ENCODE measurements at regions not wholly inside any gene's neighbourhood (a gene's known extent, or its start where the extent isn't known, plus 50 kb on each side); places are given as distances from the start of the nearest gene placed in this dataset.

DNA sequence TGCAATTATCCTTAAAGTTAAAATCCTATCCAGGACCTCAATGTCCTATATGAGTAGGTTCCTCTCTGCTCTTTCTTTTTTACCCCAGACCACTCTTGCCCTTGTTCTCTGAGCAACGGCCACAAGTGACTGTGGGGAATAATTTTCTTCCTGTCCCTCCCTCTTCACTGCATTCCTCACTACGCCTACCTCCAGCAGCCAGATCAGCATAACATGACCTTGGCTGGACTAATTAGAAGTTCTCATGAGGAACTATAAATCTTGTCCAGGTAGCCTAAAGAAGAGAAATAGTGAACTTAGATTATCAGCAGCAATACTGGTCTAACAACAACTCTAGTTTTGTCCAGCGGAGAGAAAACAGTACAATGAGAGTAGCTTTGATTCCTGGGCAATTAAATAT lies 643.8 kb upstream of the KLHL29 start:
- TF ChIP-seq, protein P1, sequence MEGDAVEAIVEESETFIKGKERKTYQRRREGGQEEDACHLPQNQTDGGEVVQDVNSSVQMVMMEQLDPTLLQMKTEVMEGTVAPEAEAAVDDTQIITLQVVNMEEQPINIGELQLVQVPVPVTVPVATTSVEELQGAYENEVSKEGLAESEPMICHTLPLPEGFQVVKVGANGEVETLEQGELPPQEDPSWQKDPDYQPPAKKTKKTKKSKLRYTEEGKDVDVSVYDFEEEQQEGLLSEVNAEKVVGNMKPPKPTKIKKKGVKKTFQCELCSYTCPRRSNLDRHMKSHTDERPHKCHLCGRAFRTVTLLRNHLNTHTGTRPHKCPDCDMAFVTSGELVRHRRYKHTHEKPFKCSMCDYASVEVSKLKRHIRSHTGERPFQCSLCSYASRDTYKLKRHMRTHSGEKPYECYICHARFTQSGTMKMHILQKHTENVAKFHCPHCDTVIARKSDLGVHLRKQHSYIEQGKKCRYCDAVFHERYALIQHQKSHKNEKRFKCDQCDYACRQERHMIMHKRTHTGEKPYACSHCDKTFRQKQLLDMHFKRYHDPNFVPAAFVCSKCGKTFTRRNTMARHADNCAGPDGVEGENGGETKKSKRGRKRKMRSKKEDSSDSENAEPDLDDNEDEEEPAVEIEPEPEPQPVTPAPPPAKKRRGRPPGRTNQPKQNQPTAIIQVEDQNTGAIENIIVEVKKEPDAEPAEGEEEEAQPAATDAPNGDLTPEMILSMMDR (IDR thresholded peaks at IDR 0.05): no peak
- Histone ChIP-seq H3K9ac (ENCODE audit: low read depth in 2 of 2, low read length in 2 of 2) (no peak overlapping the region), H3K27me3 (no peaks in the 10 kb centered on the region), H3K4me1 (no peaks in the 10 kb centered on the region), H3K27ac (no peak overlapping the region), H3K36me3 (no peaks in the 10 kb centered on the region), H3K9me3 (no peaks in the 10 kb centered on the region), H3K4me3 (no peak overlapping the region)
- intact Hi-C loops (cut with DNase I): no loop called here
- DNase-seq: no peak

DNA sequence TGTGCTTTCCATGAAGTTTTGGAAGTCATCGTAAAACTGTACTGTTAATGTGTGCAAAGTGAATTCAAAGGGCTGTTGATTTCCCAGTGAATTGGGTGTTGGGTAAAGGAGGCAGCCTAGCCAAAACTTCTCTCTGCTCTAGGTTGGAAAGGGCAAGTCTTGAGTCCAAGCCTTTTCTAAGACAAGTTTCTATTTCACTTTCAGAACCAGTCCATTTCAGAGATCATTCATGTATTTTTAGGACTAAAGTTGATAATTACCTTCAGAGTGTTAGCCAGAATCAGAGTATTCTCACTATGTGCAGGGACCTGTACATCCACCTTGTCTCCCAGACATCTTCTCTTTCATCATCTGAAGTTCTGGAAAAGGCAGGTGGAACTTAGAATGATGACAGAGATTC lies 636.1 kb upstream of the KLHL29 start:
- H3K27me3 ChIP-seq: no peaks in the 10 kb centered on the region
- TF ChIP-seq, protein P1 (IDR thresholded peaks at IDR 0.05): no peak
- no peaks in the 10 kb centered on the region for H3K36me3 ChIP-seq
- no peak overlapping the region for H3K9ac ChIP-seq (ENCODE audit: low read depth in 2 of 2, low read length in 2 of 2)
- no peak overlapping the region for H3K27ac ChIP-seq
- H3K9me3 ChIP-seq: no peaks in the 10 kb centered on the region
- H3K4me1 ChIP-seq: no peaks in the 10 kb centered on the region
- no peak for DNase-seq
- no peak overlapping the region for H3K4me3 ChIP-seq
- intact Hi-C loops (cut with DNase I): no loop called here

DNA sequence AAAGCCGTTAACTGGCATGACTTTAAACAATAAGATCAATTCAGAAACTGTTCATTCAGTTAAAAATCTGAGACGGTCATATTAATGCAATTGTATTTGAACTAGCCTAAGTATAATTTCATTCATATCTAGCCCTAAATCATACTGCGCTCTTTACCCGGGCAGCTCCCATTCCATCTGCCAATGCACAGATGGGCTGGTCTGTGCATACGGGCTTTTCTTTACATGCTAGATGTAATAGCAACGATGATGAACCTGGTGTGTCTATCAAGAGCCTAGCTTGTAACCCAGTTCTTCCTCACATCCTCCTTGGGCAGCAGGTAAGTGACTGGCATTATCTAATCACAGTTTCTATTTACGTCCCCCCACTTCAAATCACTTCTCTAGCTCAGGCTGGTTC lies 631.5 kb upstream of the KLHL29 start:
- Histone ChIP-seq H3K4me1 (no peaks in the 10 kb centered on the region), H3K9ac (ENCODE audit: low read depth in 2 of 2, low read length in 2 of 2) (no peak overlapping the region), H3K27me3 (no peaks in the 10 kb centered on the region), H3K4me3 (no peak overlapping the region), H3K36me3 (no peaks in the 10 kb centered on the region), H3K9me3 (no peaks in the 10 kb centered on the region), H3K27ac (no peak overlapping the region)
- no peak for DNase-seq
- TF ChIP-seq, protein P1 (IDR thresholded peaks at IDR 0.05): no peak
- intact Hi-C loops (cut with DNase I): no loop called here

- no peak overlapping the region for H3K4me3 ChIP-seq
- intact Hi-C loops (cut with DNase I): no loop called here
- H3K27me3 ChIP-seq: no peaks in the 10 kb centered on the region
- H3K36me3 ChIP-seq: no peaks in the 10 kb centered on the region
- H3K9ac ChIP-seq (ENCODE audit: low read depth in 2 of 2, low read length in 2 of 2): no peak overlapping the region
- H3K27ac ChIP-seq: no peak overlapping the region
- no peaks in the 10 kb centered on the region for H3K9me3 ChIP-seq
- no peak for DNase-seq
- no peaks in the 10 kb centered on the region for H3K4me1 ChIP-seq
- TF ChIP-seq, protein P1 (IDR thresholded peaks at IDR 0.05): no peak
These were observed 628.5 kb upstream of the KLHL29 start for GRCh38 chr2:22756276-22757043.

GRCh38 chr2:22769497-22769896 lies 615.5 kb upstream of the KLHL29 start:
- Histone ChIP-seq H3K36me3 (no peaks in the 10 kb centered on the region), H3K27ac (no peak overlapping the region), H3K9ac (ENCODE audit: low read depth in 2 of 2, low read length in 2 of 2) (no peak overlapping the region), H3K27me3 (no peaks in the 10 kb centered on the region), H3K4me3 (no peak overlapping the region), H3K4me1 (no peaks in the 10 kb centered on the region), H3K9me3 (no peaks in the 10 kb centered on the region)
- intact Hi-C loops (cut with DNase I): no loop called here
- TF ChIP-seq, protein P1 (IDR thresholded peaks at IDR 0.05): no peak
- no peak for DNase-seq

All from colonic mucosa (tissue), 4 donors.